Naive B cell (primary cell): ENCODE measurements at regions not wholly inside any gene's neighbourhood (a gene's known extent, or its start where the extent isn't known, plus 50 kb on each side); places are given as distances from the start of the nearest gene placed in this dataset.

Experiments used
- ATAC-seq, 2 donors: fragments of 150-1000 bp; cut with Tn5 transposase; 2 replicates each; pipeline ENCODE4 v1.10.0; 2021; ENCODE audit warnings: low read depth in 2 of 2, mild to moderate bottlenecking in 2 of 2, moderate library complexity in 2 of 2
- DNase-seq: peaks from one replicate; pipeline ENCODE4 v3.0.0; 2022
- H3K27ac Mint-ChIP-seq, 6 donors: one replicate each; pipeline ENCODE4 v1.8.0; 2020 to 2022; ENCODE audit warnings: mild to moderate bottlenecking in 6 of 6, mixed read lengths in 6 of 6, moderate library complexity in 5 of 6, inconsistent platforms in 2 of 6
- H3K27me3 Mint-ChIP-seq, 3 donors: one replicate each; pipeline ENCODE4 v1.8.0; 2021 to 2022; ENCODE audit warnings: mixed read lengths in 3 of 3, mild to moderate bottlenecking in 1 of 3
- H3K36me3 Mint-ChIP-seq, 2 donors: one replicate each; pipeline ENCODE4 v1.8.0; 2020 to 2022; ENCODE audit warnings: mixed read lengths in 2 of 2, inconsistent platforms in 1 of 2, mild to moderate bottlenecking in 1 of 2
- H3K4me1 Mint-ChIP-seq, 3 donors: one replicate each; pipeline ENCODE4 v1.8.0; 2020 to 2022; ENCODE audit warnings: mixed read lengths in 3 of 3, inconsistent platforms in 1 of 3, mild to moderate bottlenecking in 1 of 3, moderate library complexity in 1 of 3
- H3K4me3 Mint-ChIP-seq, 8 donors: one replicate each; pipeline ENCODE4 v1.8.0; 2020 to 2022; ENCODE audit warnings: mild to moderate bottlenecking in 8 of 8, mixed read lengths in 8 of 8, moderate library complexity in 8 of 8, inconsistent platforms in 2 of 8
- H3K9me3 Mint-ChIP-seq, 7 donors: one replicate each; pipeline ENCODE4 v1.8.0; 2020 to 2022; ENCODE audit warnings: mixed read lengths in 7 of 7, mild to moderate bottlenecking in 5 of 7, inconsistent platforms in 2 of 7, moderate library complexity in 1 of 7

DNA sequence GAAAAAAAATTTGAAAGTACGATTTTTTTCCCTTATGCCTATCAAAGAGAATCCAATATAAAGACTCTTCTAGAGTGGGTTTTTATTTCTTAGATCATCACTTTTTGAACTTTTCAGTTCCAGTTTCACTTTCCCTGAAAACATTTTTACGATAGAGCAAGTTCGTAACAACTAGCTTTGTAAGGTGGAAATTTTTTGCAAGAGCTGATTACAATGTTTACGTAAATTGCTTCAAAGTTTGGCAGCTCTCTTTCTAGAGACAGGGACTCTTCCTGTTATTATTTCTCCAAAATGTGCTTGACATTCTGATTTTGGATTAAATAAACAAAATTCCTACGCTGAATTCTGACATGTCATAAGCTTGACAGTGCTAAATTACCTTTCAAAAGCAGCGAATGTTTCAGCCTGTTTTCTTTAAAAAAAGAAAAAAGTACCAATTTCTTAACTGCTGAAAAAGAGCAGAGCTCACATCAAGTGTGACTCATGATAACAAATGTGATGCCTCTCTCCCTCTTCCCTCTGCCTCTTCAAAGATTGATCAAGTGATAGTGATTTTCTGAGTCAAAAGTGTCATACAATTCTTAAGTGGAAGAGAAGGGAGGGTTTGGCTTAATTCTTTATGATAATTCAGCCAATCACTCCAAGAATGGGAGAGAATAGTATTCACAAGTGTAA, 175.2 kb downstream of the KCNJ2 start:
- no peaks in the 10 kb centered on the region for H3K9me3 Mint-ChIP-seq
- H3K4me3 Mint-ChIP-seq, result peak overlapping the region in 5 of 8 donors; percentile 12 to 61 (median 35)

DNA sequence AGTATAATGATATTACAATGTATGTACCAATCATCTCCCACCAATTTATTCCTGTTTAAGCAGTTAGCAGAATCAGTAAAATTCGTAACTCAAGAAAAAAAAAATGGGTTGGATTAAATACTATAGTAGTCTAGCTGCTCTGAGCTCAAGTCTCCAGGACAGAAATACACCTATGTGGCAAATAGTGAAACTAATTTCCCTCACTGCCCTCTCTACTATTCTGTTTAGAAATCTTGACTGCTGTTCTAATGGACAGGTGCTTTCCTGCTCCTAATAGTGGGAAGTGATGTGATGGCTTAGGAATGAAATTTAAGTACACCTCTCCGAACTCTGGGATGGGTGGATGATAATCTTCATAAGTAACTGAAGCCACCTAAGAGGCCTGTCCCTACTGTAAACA, 175.7 kb downstream of the KCNJ2 start:
- no peak for ATAC-seq
- Mint-ChIP-seq H3K9me3 (no peaks in the 10 kb centered on the region), H3K27me3 (no peaks in the 10 kb centered on the region), H3K36me3 (no peaks in the 10 kb centered on the region), H3K27ac (peak overlapping the region in 1 of 6 donors; percentile 65), H3K4me3 (peak overlapping the region in 2 of 8 donors; percentile 56 to 61), H3K4me1 (peaks cover 0 to 5% (median 4%) of the 10 kb centered on the region in 3 donors)
- DNase-seq, result no peak

More for the DNA sequence above, 175.2 kb downstream of the KCNJ2 start:
- Mint-ChIP-seq H3K27ac (peak overlapping the region in 1 of 6 donors; percentile 8), H3K4me1 (peaks cover 0 to 5% (median 4%) of the 10 kb centered on the region in 3 donors), H3K27me3 (no peaks in the 10 kb centered on the region), H3K36me3 (no peaks in the 10 kb centered on the region)
- DNase-seq, result no peak
- ATAC-seq, result no peak

DNA sequence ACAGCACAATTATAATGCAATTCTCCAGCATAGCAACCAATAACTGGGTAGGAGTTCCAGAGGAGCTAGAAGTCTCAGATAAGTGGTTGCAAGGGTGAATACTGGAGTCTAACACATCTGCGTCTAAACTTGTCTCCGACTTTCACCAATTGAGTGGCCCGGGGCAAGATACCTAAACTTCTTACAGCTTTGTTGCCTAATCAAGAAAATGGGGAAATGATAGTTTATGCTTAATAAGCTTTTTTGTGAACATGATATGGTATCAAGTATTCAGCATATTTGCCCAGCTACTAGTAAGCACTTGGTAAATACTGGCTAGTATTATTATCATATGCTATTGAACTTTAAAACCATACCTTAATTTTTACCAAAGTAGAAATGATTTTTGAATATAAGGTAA, 183.5 kb downstream of the KCNJ2 start:
- peaks cover 0 to 3% (median 0%) of the 10 kb centered on the region in 7 donors for H3K9me3 Mint-ChIP-seq
- H3K4me1 Mint-ChIP-seq, result no peaks in the 10 kb centered on the region
- peaks cover 0 to 5% (median 0%) of the 10 kb centered on the region in 3 donors for H3K27me3 Mint-ChIP-seq
- no peak for ATAC-seq
- no peak overlapping the region for H3K4me3 Mint-ChIP-seq
- H3K27ac Mint-ChIP-seq, result no peak overlapping the region
- H3K36me3 Mint-ChIP-seq, result no peaks in the 10 kb centered on the region
- no peak for DNase-seq

DNA sequence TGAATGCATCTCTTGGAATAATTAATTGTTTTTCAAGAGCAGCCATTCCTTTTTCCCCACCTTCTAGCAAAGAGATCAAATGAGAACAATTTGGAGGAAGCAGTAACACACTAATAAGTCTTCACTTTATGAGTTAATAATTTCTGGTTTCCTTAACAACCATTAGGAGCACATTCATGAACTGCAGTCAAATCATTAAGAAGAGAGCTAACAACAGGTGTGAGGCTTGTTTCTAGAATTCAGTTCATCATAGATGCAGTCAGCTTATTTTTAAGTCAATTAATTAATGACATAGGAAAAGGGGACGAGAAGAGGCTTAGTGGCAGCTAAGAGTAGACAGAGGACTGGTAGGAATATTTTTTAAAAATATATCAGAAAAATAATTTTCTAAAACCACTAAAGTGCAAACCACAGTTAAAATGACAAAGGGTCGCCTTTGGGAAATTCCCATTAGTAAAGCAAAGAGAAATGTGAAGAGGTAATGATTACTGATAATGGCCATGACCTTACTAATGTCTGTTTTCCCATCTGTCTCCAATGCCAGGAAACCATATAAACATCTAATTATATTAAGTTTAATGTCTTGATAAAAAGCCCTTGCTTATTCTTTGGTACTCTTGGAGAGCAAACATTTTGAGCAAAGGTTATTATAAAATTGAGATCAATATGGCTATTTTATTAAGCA, 184.2 kb downstream of the KCNJ2 start:
- H3K9me3 Mint-ChIP-seq, result peaks cover 0 to 3% (median 0%) of the 10 kb centered on the region in 7 donors
- H3K27me3 Mint-ChIP-seq, result peaks cover 0 to 6% (median 0%) of the 10 kb centered on the region in 3 donors
- no peak overlapping the region for H3K4me3 Mint-ChIP-seq
- H3K36me3 Mint-ChIP-seq, result no peaks in the 10 kb centered on the region
- H3K27ac Mint-ChIP-seq, result no peak overlapping the region
- no peaks in the 10 kb centered on the region for H3K4me1 Mint-ChIP-seq
- DNase-seq (no peak), ATAC-seq (no peak)

DNA sequence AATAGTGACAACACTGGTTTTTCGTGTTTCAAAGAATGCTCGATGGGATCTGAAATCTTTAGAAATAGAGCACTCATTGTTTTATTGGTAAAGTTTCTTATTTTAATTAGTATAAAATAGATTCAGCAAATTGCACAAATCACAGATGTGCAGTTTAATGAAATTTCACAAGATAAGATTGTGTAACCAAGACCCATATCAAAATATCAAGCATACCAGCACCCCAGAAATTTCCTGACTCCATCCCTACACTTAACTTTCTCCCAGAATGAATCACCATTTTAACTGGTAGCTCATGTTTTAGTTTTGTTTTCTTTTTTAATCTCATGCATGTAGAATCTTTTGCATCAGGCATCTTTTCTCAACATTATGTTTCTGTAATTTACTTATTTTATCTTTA, 185.9 kb downstream of the KCNJ2 start:
- Mint-ChIP-seq H3K27me3 (peaks cover 0 to 6% (median 6%) of the 10 kb centered on the region in 3 donors), H3K27ac (peak overlapping the region in 1 of 6 donors; percentile 57), H3K36me3 (no peaks in the 10 kb centered on the region), H3K4me1 (no peaks in the 10 kb centered on the region), H3K4me3 (no peak overlapping the region), H3K9me3 (peaks cover 0 to 3% (median 0%) of the 10 kb centered on the region in 7 donors)
- DNase-seq (no peak), ATAC-seq (no peak)

DNA sequence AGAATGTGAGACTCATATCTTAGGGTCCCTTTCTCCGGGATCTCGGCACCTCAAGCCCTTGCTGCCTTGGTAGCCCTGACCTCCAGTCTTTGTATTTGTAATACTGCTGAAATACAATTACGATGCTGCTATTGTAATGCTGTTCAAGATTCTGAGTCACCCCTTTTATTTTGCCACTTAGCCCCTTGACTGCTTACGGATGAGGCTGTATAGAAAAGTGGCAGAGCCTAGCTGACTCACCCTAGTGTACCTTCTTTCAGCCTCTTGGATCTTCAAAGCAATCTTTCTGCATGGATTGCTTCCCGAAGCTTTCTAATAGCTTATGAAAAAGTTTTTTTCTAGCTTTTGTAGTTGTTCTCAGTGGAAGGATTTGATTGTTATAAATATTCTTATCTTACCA, 187.9 kb downstream of the KCNJ2 start:
- ATAC-seq (no peak), DNase-seq (no peak)
- H3K9me3 Mint-ChIP-seq, result peaks cover 0 to 12% (median 0%) of the 10 kb centered on the region in 7 donors
- no peaks in the 10 kb centered on the region for H3K4me1 Mint-ChIP-seq
- H3K4me3 Mint-ChIP-seq, result no peak overlapping the region
- H3K27ac Mint-ChIP-seq, result no peak overlapping the region
- peaks cover 0 to 12% (median 12%) of the 10 kb centered on the region in 3 donors for H3K27me3 Mint-ChIP-seq
- no peaks in the 10 kb centered on the region for H3K36me3 Mint-ChIP-seq

DNA sequence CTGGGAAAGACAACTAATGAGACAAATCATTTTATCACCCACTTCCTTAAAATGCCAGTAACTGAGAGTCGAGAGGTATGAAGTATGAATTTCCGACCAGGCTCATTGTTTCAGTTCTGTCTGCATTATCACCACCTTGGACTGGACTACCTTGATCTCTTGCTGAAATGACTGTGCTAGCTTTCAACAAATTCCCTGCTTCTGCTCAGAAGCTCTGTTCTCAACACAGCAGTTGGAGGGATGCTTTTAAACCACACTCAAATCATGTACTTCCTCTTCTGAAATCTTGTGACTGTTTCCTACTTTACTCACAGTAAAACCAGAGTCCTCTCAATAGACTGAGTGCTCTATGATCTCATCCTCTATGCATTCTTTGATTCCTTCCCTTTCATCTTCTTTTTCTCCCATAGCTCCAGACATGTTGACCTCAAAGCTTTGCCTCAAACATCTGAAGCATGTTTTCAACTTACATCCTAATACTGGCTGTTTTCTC, 195.8 kb downstream of the KCNJ2 start:
- DNase-seq (no peak), ATAC-seq (no peak)
- H3K4me3 Mint-ChIP-seq, result no peak overlapping the region
- H3K9me3 Mint-ChIP-seq, result peaks cover 0 to 9% (median 0%) of the 10 kb centered on the region in 7 donors
- no peaks in the 10 kb centered on the region for H3K4me1 Mint-ChIP-seq
- H3K27ac Mint-ChIP-seq, result no peak overlapping the region
- H3K36me3 Mint-ChIP-seq, result no peaks in the 10 kb centered on the region
- peaks cover 0 to 13% (median 8%) of the 10 kb centered on the region in 3 donors for H3K27me3 Mint-ChIP-seq

DNA sequence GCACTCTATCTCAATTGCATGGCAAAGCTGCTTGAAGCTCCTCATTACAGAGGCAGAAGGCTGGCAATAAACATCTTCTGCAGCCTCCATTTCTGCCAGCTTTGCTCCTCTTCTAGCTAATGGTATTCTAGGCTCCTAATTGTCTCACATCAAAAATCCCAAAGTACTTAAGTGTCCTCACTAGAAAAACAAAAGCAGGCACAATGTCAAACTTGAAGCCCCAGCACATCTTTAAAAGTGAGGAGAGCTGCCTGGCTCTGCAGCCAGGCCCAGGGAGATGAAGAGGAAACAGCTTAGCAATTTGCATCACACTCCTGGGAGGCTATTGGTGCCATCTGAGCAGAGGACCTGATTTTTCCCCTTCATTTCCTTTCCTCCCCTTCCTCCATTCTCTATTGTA, 197.1 kb downstream of the KCNJ2 start:
- peaks cover 0 to 2% (median 0%) of the 10 kb centered on the region in 7 donors for H3K9me3 Mint-ChIP-seq
- DNase-seq (no peak), ATAC-seq (no peak)
- H3K27me3 Mint-ChIP-seq, result peaks cover 0 to 12% (median 7%) of the 10 kb centered on the region in 3 donors
- no peaks in the 10 kb centered on the region for H3K36me3 Mint-ChIP-seq
- no peaks in the 10 kb centered on the region for H3K4me1 Mint-ChIP-seq
- no peak overlapping the region for H3K4me3 Mint-ChIP-seq
- H3K27ac Mint-ChIP-seq, result no peak overlapping the region

DNA sequence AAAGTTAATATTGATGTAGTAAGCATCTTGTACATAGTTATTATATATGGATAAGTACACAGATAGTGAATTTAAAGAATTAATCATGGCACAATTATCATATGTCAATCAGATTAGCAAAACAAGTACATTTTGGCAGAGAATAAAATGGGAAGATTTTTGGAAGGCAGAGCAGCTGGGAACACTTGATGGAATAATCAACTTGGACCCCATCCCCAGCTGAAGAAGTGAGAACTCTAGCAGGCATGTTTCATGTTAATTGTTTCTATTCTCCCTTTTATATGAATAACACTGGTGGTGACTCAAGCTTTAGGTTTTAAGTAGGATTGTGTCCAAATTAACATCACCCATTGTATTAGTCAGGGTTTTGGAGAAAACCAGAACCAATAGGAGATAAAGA, 198.7 kb downstream of the KCNJ2 start:
- H3K4me1 Mint-ChIP-seq, result no peaks in the 10 kb centered on the region
- no peak overlapping the region for H3K27ac Mint-ChIP-seq
- H3K36me3 Mint-ChIP-seq, result no peaks in the 10 kb centered on the region
- H3K4me3 Mint-ChIP-seq, result no peak overlapping the region
- DNase-seq (no peak), ATAC-seq (no peak)
- peaks cover 0 to 2% (median 0%) of the 10 kb centered on the region in 7 donors for H3K9me3 Mint-ChIP-seq
- H3K27me3 Mint-ChIP-seq, result peaks cover 0 to 7% (median 5%) of the 10 kb centered on the region in 3 donors

DNA sequence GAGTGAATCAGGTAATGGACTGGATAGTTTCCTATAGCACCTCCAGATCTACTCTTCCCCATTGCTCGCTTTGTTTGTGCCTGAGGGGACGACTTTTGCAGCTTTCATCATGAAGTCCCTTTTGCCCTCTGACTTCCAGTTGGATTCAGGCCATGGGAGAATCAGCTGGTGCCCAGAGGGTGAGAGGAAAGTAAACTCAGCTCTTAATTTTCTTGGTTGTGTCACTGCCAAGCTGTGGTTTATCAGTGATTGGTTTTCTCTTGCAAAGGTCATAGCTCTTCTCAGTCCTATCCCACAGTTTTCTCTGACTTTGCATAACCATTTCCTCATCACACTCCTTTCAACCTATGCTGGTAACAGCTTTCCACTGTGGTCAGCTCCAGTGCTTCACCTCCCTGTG, 200.1 kb downstream of the KCNJ2 start:
- peaks cover 0 to 7% (median 5%) of the 10 kb centered on the region in 3 donors for H3K27me3 Mint-ChIP-seq
- H3K27ac Mint-ChIP-seq, result no peak overlapping the region
- H3K9me3 Mint-ChIP-seq, result peaks cover 0 to 7% (median 2%) of the 10 kb centered on the region in 7 donors
- ATAC-seq (no peak), DNase-seq (no peak)
- no peaks in the 10 kb centered on the region for H3K4me1 Mint-ChIP-seq
- no peaks in the 10 kb centered on the region for H3K36me3 Mint-ChIP-seq
- no peak overlapping the region for H3K4me3 Mint-ChIP-seq

DNA sequence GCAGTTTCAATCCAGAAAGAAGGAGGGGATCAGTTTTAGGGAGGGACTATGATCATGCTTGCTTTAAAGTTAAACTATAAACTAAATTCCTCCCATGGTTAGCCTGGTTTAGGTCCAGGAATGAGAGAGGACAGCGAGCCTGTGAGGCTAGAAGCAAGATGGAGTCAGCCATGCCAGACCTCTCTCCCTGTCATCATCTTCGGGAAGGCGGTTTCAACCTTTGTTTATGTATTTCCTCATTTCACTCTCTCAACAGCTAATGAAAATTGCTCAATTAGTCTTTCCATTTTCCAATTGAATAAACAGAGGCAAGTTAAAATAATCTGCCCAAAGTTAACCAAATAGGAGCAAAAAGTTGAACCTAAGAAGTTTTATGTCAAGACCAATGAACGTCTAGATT, 201.5 kb downstream of the KCNJ2 start:
- Mint-ChIP-seq H3K4me3 (no peak overlapping the region), H3K27ac (no peak overlapping the region), H3K9me3 (peaks cover 0 to 7% (median 2%) of the 10 kb centered on the region in 7 donors), H3K27me3 (peaks cover 0 to 7% (median 0%) of the 10 kb centered on the region in 3 donors), H3K4me1 (no peaks in the 10 kb centered on the region), H3K36me3 (no peaks in the 10 kb centered on the region)
- DNase-seq, result no peak
- ATAC-seq, result no peak

DNA sequence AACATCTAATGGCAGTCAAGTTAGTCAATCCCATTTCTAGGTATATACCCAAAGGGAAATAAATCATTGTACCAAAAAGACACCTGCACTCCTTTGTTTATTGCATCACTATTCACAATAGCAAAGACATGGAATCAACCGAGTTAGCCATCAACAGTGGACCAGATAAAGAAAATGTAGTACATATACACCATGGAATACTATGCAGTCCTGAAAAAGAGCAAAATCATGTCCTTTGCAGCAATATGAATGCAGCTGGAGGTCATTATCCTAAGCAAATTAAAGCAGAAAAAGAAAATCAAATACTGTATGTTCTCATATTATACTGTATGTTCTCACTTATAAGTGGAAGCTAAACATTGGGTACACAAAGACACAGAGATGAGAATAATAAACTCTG, 204.0 kb downstream of the KCNJ2 start:
- no peak for ATAC-seq
- Mint-ChIP-seq H3K9me3 (peaks cover 0 to 7% (median 2%) of the 10 kb centered on the region in 7 donors), H3K27me3 (peaks cover 0 to 7% (median 0%) of the 10 kb centered on the region in 3 donors), H3K27ac (no peak overlapping the region), H3K36me3 (no peaks in the 10 kb centered on the region), H3K4me1 (no peaks in the 10 kb centered on the region), H3K4me3 (no peak overlapping the region)
- no peak for DNase-seq

DNA sequence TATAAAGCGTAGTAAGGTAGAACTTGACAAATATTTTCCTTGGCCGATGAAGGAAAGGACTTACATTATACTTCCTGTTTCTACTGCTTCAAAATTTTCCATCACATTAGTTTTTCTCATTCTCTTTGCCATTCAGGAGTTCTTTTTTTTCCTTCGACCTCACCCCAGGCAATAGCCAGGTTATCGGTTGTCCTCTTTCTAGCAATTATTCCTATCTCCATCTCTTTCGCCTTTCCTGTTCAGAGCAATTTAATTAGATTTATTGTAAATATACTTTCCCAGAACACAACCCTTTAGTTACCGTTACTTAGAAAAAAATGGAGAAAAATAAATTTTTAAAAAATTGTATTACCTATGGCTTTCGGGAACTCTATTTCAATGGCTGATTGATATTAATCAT, 205.2 kb downstream of the KCNJ2 start:
- Mint-ChIP-seq H3K36me3 (no peaks in the 10 kb centered on the region), H3K9me3 (peaks cover 0 to 7% (median 2%) of the 10 kb centered on the region in 7 donors), H3K27me3 (peaks cover 0 to 7% (median 0%) of the 10 kb centered on the region in 3 donors), H3K4me1 (no peaks in the 10 kb centered on the region), H3K4me3 (no peak overlapping the region), H3K27ac (peak overlapping the region in 1 of 6 donors; percentile 12)
- DNase-seq, result no peak
- no peak for ATAC-seq

DNA sequence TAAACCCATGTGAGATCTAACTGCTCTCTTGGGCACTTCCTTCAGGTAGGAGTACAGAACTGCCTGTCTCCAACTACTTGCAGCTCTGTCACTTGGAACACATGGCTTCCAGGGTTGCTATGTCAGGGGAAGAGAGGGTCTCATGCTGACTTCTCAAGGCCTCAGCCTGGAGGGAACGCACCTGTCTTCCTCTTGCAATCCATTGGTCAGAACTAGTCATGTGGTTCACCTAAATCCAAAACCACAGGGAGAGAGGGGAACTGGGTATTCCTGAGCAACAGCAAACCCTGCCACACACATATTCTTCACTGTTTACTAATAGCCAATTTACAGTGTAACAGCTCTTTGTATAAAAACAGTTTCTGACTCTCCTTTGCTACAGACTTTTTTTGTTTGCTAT, 206.1 kb downstream of the KCNJ2 start:
- H3K27me3 Mint-ChIP-seq, result peaks cover 0 to 2% (median 0%) of the 10 kb centered on the region in 3 donors
- H3K27ac Mint-ChIP-seq, result no peak overlapping the region
- no peaks in the 10 kb centered on the region for H3K4me1 Mint-ChIP-seq
- DNase-seq (no peak), ATAC-seq (no peak)
- H3K4me3 Mint-ChIP-seq, result no peak overlapping the region
- no peaks in the 10 kb centered on the region for H3K36me3 Mint-ChIP-seq
- peaks cover 0 to 7% (median 2%) of the 10 kb centered on the region in 7 donors for H3K9me3 Mint-ChIP-seq
